HepG2 (cell line): ENCODE measurements at regions not wholly inside any gene's neighbourhood (a gene's known extent, or its start where the extent isn't known, plus 50 kb on each side); places are given as distances from the start of the nearest gene placed in this dataset.

ENCODE experiments used
- ATAC-seq: fragments of 200-7000 bp; cut with Tn5 transposase; 3 replicates; pipeline ENCODE4 v1.9.1; 2020; ENCODE audit warnings: mild to moderate bottlenecking, moderate library complexity
- BruUV-seq: library from RNA; stranded (reverse); fragments of 400-500 nt; replicated peaks from 2 replicates; lab custom pipeline; 2021; lab: Mats Ljungman, UMichigan
- CTCF ChIA-PET: fragments of 300-600 bp; formaldehyde crosslinking; extraction: SDS; loops from one replicate; lab custom pipeline; 2021; ENCODE audit warnings: low total read pairs, inconsistent platforms, low intra/inter-chr PET ratio; lab: Yijun Ruan, JAX
- POLR2A ChIA-PET: fragments of 350-600 bp; sonication (Branson Sonifier 250); formaldehyde crosslinking; loops from one replicate; lab custom pipeline; 2020; ENCODE audit warnings: antibody characterized with exemption, inconsistent platforms; lab: Yijun Ruan, JAX
- DNase-seq: peaks from one replicate; pipeline ENCODE4 v3.0.0-alpha.2; 2015; ENCODE audit warnings: low spot score
- FAIRE-seq: peaks from 3 replicates; lab custom pipeline; 2011; peaks lifted over from hg19 to GRCh38; lab: Jason Lieb, UNC
- H2AFZ ChIP-seq: one replicate; pipeline ENCODE4 v1.6.1; 2011; ENCODE audit warnings: low read length, inconsistent platforms
- H3K27ac ChIP-seq: fragments of 300-600 bp; 3 replicates; pipeline ENCODE4 v1.8.0; 2011; ENCODE audit warnings: mixed run types, mild to moderate bottlenecking, mixed read lengths, low read length, inconsistent platforms; ENCODE audit not compliant: insufficient read depth; ENCODE audit errors: extremely low read length
- H3K27me3 ChIP-seq, 2 experiments: fragments of 200-600 bp in 1 of 2; 2 replicates in 1 of 2; 3 replicates in 1 of 2; pipeline versions ENCODE4 v1.6.0 to v1.8.0; 2011; ENCODE audit warnings: low read length in 2 of 2, mild to moderate bottlenecking in 2 of 2, moderate library complexity in 2 of 2, inconsistent platforms in 1 of 2; ENCODE audit not compliant: insufficient read depth in 2 of 2, control insufficient read depth in 1 of 2
- H3K36me3 ChIP-seq, 2 experiments: fragments of 200-600 bp in 1 of 2; replicated peaks in 1 of 2; 2 replicates in 1 of 2; 3 replicates in 1 of 2; pipeline versions ENCODE4 v1.5.1 to v1.8.0; 2011; ENCODE audit warnings: low read length in 2 of 2, inconsistent platforms in 1 of 2; ENCODE audit not compliant: insufficient read depth in 2 of 2, control insufficient read depth in 1 of 2
- H3K4me1 ChIP-seq: 2 replicates; pipeline ENCODE4 v1.5.1; 2012; ENCODE audit warnings: low read length, inconsistent platforms; ENCODE audit not compliant: insufficient read depth
- H3K4me2 ChIP-seq: 2 replicates; pipeline ENCODE4 v1.6.0; 2011; ENCODE audit warnings: low read depth, low read length, inconsistent platforms
- H3K4me3 ChIP-seq, 3 experiments: fragments of 200-600 bp in 1 of 3; sonication (generic), shearing (Covaris generic) in 1 of 3; replicated peaks in 1 of 3; 2 replicates each; pipeline ENCODE4 v1.5.1; 2011 to 2016; ENCODE audit warnings: low read length in 3 of 3, inconsistent platforms in 2 of 3, low read depth in 2 of 3, mild to moderate bottlenecking in 2 of 3, control low read depth in 1 of 3, mixed read lengths in 1 of 3; ENCODE audit not compliant: insufficient read depth in 1 of 3
- H3K79me2 ChIP-seq: one replicate; pipeline ENCODE4 v1.6.1; 2011; ENCODE audit warnings: low read length, inconsistent platforms; ENCODE audit not compliant: insufficient read depth
- H3K9ac ChIP-seq: 2 replicates; pipeline ENCODE4 v1.6.0; 2011; ENCODE audit warnings: mild to moderate bottlenecking, low read depth, low read length, inconsistent platforms; ENCODE audit not compliant: insufficient read depth
- H3K9me3 ChIP-seq: 2 replicates; pipeline ENCODE4 v1.5.1; 2012; ENCODE audit warnings: mild to moderate bottlenecking, low read length
- H4K20me1 ChIP-seq: 2 replicates; pipeline ENCODE4 v1.6.0; 2011; ENCODE audit warnings: inconsistent platforms, mild to moderate bottlenecking, low read length, moderate library complexity; ENCODE audit not compliant: insufficient read depth
- DNMT3B ChIP-seq: conservative IDR thresholded peaks from 2 replicates; pipeline ENCODE4 v1.6.1; 2016; ENCODE audit warnings: missing biosample characterization, control low read depth
- ELF1 ChIP-seq: sonication (generic); formaldehyde crosslinking; IDR thresholded peaks from 2 replicates; pipeline ENCODE4 v1.4.0; 2020; ENCODE audit warnings: missing genetic modification reagents
- HMGA1 ChIP-seq: sonication (generic); formaldehyde crosslinking; conservative IDR thresholded peaks from 2 replicates; pipeline ENCODE4 v1.4.0; 2020; ENCODE audit warnings: missing genetic modification reagents
- ISX ChIP-seq: sonication (generic); formaldehyde crosslinking; conservative IDR thresholded peaks from 2 replicates; pipeline ENCODE4 v1.5.0; 2020; ENCODE audit warnings: missing genetic modification reagents
- JUND ChIP-seq: sonication (generic); formaldehyde crosslinking; IDR thresholded peaks from 2 replicates; pipeline ENCODE4 v1.8.0; 2022; ENCODE audit warnings: mild to moderate bottlenecking, missing genetic modification reagents
- NCOA5 ChIP-seq: sonication (generic); formaldehyde crosslinking; IDR thresholded peaks from 2 replicates; pipeline ENCODE4 v1.4.0; 2020; ENCODE audit warnings: missing genetic modification reagents
- NCOR1 ChIP-seq: fragments of 200-600 bp; sonication (generic); IDR thresholded peaks from 2 replicates; pipeline ENCODE4 v1.7.0; 2017; ENCODE audit warnings: antibody characterized with exemption, low read length, borderline replicate concordance
- SAFB2 ChIP-seq: sonication (generic); formaldehyde crosslinking; IDR thresholded peaks from 2 replicates; pipeline ENCODE4 v1.5.1; 2020; ENCODE audit warnings: missing genetic modification reagents, low read depth, mild to moderate bottlenecking, borderline replicate concordance
- SKIL ChIP-seq: sonication (generic); formaldehyde crosslinking; IDR thresholded peaks from 2 replicates; pipeline ENCODE4 v1.8.0; 2022; ENCODE audit warnings: missing genetic modification reagents, mild to moderate bottlenecking, moderate library complexity, borderline replicate concordance
- TCF12 ChIP-seq, 2 experiments: fragments of 450-650 bp in 1 of 2; sonication (generic) in 1 of 2; formaldehyde crosslinking in 1 of 2; IDR thresholded peaks; 2 replicates each; pipeline versions ENCODE4 v1.6.1 to v1.8.0; 2017 to 2022; ENCODE audit warnings: antibody characterized with exemption in 1 of 2, mild to moderate bottlenecking in 1 of 2, missing genetic modification reagents in 1 of 2, moderate library complexity in 1 of 2
- THYN1 ChIP-seq: sonication (generic); formaldehyde crosslinking; IDR thresholded peaks from 2 replicates; pipeline ENCODE4 v1.8.1; 2023; ENCODE audit warnings: low read depth, mild to moderate bottlenecking, moderate library complexity, missing genetic modification reagents, borderline replicate concordance
- ZBTB8A ChIP-seq: sonication (generic); formaldehyde crosslinking; IDR thresholded peaks from 2 replicates; pipeline ENCODE4 v1.4.0; 2020; ENCODE audit warnings: mild to moderate bottlenecking, low read depth, missing genetic modification reagents, borderline replicate concordance
- ZFP90 ChIP-seq: sonication (generic); formaldehyde crosslinking; IDR thresholded peaks from 2 replicates; pipeline ENCODE4 v1.8.0; 2022; ENCODE audit warnings: missing genetic modification reagents, mild to moderate bottlenecking, inconsistent platforms, borderline replicate concordance
- ZFP91 ChIP-seq: sonication (generic); formaldehyde crosslinking; IDR thresholded peaks from 2 replicates; pipeline ENCODE4 v1.9.0; 2022; ENCODE audit warnings: missing genetic modification reagents, mild to moderate bottlenecking, borderline replicate concordance
- ZNF20 ChIP-seq: sonication (generic); formaldehyde crosslinking; IDR thresholded peaks from 2 replicates; pipeline ENCODE4 v1.4.0; 2020; ENCODE audit warnings: mild to moderate bottlenecking, moderate library complexity, missing genetic modification reagents
- ZNF546 ChIP-seq: sonication (generic); formaldehyde crosslinking; conservative IDR thresholded peaks from 2 replicates; pipeline ENCODE4 v1.8.1; 2023; ENCODE audit warnings: mild to moderate bottlenecking, missing genetic modification reagents
- ZNF570 ChIP-seq: sonication (generic); formaldehyde crosslinking; IDR thresholded peaks from 2 replicates; pipeline ENCODE4 v1.4.0; 2020; ENCODE audit warnings: mild to moderate bottlenecking, missing genetic modification reagents, borderline replicate concordance
- WGBS: methylation state at CpG from one replicate; pipeline ENCODE4 v1.1.6; 2017; ENCODE audit warnings: low lambda C conversion rate; 5-methylcytosine and 5-hydroxymethylcytosine counted together
- in situ Hi-C: cut with HindIII; loops from 2 replicates; pipeline ENCODE4 v1.10.0; 2017; ENCODE audit warnings: low pct_unique_long_range_greater_than_20kb; ENCODE audit not compliant: extremely low pct_ligation_motif_present
- intact Hi-C: fragments of 100-400 bp; cut with micrococcal nuclease; formaldehyde crosslinking; loops from one replicate; pipeline ENCODE4 v1.10.0; 2022; ENCODE audit not compliant: unreplicated experiment

GRCh38 chr4:71210823-71211222 is 128.0 kb upstream of the SLC4A4 start:
- Histone ChIP-seq H4K20me1 (no peaks in the 10 kb centered on the region), H3K4me1 (no peaks in the 10 kb centered on the region), H3K79me2 (no peaks in the 10 kb centered on the region), H3K9ac (no peak overlapping the region), H3K4me2 (no peak overlapping the region), H3K4me3 (no peak overlapping the region), H3K36me3 (no peaks in the 10 kb centered on the region), H3K27me3 (no peaks in the 10 kb centered on the region), H3K27ac (no peak overlapping the region), H2AFZ (no peak overlapping the region), H3K9me3 (no peaks in the 10 kb centered on the region)
- FAIRE-seq: no peak
- ATAC-seq: no peak
- TF ChIP-seq ZNF20 (CRISPR knock-in tag) (no peak), DNMT3B (CRISPR knock-in tag) (no peak), HMGA1 (CRISPR knock-in tag) (no peak), ZBTB8A (CRISPR knock-in tag) (no peak), ZFP90 (no peak), ZNF546 (no peak), NCOR1 (no peak), ISX (CRISPR knock-in tag) (no peak), SKIL (CRISPR knock-in tag) (no peak), ELF1 (no peak), ZNF570 (CRISPR knock-in tag) (no peak), SAFB2 (CRISPR knock-in tag) (no peak), THYN1 (CRISPR knock-in tag) (no peak), ZFP91 (no peak), NCOA5 (CRISPR knock-in tag) (no peak), TCF12 (IDR thresholded peaks at IDR 0.05) (no peak), TCF12 (CRISPR knock-in tag; IDR thresholded peaks at IDR 0.05) (no peak), JUND (CRISPR knock-in tag) (no peak)
- intact Hi-C loops: no loop called here
- in situ Hi-C loops: no loop called here
- DNase-seq: no peak
- CTCF ChIA-PET: no interaction called here
- BruUV-seq: no TSS peak
- POLR2A ChIA-PET: no interaction called here
- 15% methylated on average over 3 of the region's 3 CpGs for WGBS
